Suprapubic skin (tissue), 4 donors: ENCODE measurements at regions not wholly inside any gene's neighbourhood (a gene's known extent, or its start where the extent isn't known, plus 50 kb on each side); places are given as distances from the start of the nearest gene placed in this dataset.

Experiments used
- DNase-seq, 2 donors: peaks; one replicate each; pipeline ENCODE4 v3.0.0-alpha.2; 2019; ENCODE audit warnings: low spot score in 2 of 2
- H3K27ac ChIP-seq: fragments of 200-600 bp; sonication (generic); one replicate; pipeline ENCODE4 v1.5.1; 2019
- H3K27me3 ChIP-seq: fragments of 200-600 bp; sonication (generic); one replicate; pipeline ENCODE4 v1.5.1; 2019
- H3K36me3 ChIP-seq: fragments of 200-600 bp; sonication (generic); one replicate; pipeline ENCODE4 v1.5.1; 2019
- H3K4me1 ChIP-seq: fragments of 200-600 bp; sonication (generic); one replicate; pipeline ENCODE4 v1.5.1; 2019
- H3K4me3 ChIP-seq: fragments of 200-600 bp; sonication (generic); one replicate; pipeline ENCODE4 v1.5.1; 2019; ENCODE audit warnings: mild to moderate bottlenecking
- H3K9me3 ChIP-seq: fragments of 200-600 bp; sonication (generic); one replicate; pipeline ENCODE4 v1.5.1; 2019
- CTCF ChIP-seq, 2 donors: fragments of 200-600 bp in 1 of 2; fragments of 450-650 bp in 1 of 2; sonication (generic) in 1 of 2; IDR thresholded peaks; one replicate each; pipeline ENCODE4 v1.5.1; 2016 to 2019; ENCODE audit warnings: antibody characterized with exemption in 2 of 2, mild to moderate bottlenecking in 1 of 2, moderate library complexity in 1 of 2
- EP300 ChIP-seq: sonication (generic); formaldehyde crosslinking; IDR thresholded peaks from one replicate; pipeline ENCODE4 v1.6.1; 2017; ENCODE audit warnings: antibody characterized with exemption
- POLR2A ChIP-seq, 2 donors: fragments of 450-650 bp; IDR thresholded peaks; one replicate each; pipeline ENCODE4 v1.6.1; 2017; ENCODE audit warnings: antibody characterized with exemption in 2 of 2, mild to moderate bottlenecking in 2 of 2, moderate library complexity in 2 of 2
- POLR2AphosphoS5 ChIP-seq, 3 donors: sonication (generic); formaldehyde crosslinking; IDR thresholded peaks; one replicate each; pipeline ENCODE4 v1.6.1; 2017; ENCODE audit warnings: antibody characterized with exemption in 3 of 3
- WGBS: methylation state at CpG from one replicate; pipeline ENCODE4 v1.1.5; 2018; 5-methylcytosine and 5-hydroxymethylcytosine counted together

- no peak for TF ChIP-seq POLR2AphosphoS5 (IDR thresholded peaks at IDR 0.05)
- no peak for TF ChIP-seq EP300
- no peak for TF ChIP-seq CTCF (IDR thresholded peaks at IDR 0.05)
- TF ChIP-seq POLR2A (IDR thresholded peaks at IDR 0.05) = no peak
- H3K4me3 ChIP-seq = no peak overlapping the region
- no peaks in the 10 kb centered on the region for H3K9me3 ChIP-seq
- WGBS = 89% methylated on average over 3 of the region's 3 CpGs
- H3K4me1 ChIP-seq = no peaks in the 10 kb centered on the region
- H3K27ac ChIP-seq = no peak overlapping the region
- no peak for DNase-seq
- H3K36me3 ChIP-seq = no peaks in the 10 kb centered on the region
- no peaks in the 10 kb centered on the region for H3K27me3 ChIP-seq
Measured at GRCh38 chr3:103367481-103367880, 932.7 kb downstream of the ZPLD1 start.

- TF ChIP-seq EP300 (no peak), CTCF (IDR thresholded peaks at IDR 0.05) (no peak), POLR2AphosphoS5 (IDR thresholded peaks at IDR 0.05) (no peak), POLR2A (IDR thresholded peaks at IDR 0.05) (no peak)
- no peaks in the 10 kb centered on the region for H3K9me3 ChIP-seq
- whole genome bisulfite sequencing = 0% methylated on average over 1 of the region's 1 CpG
Measured at GRCh38 chr3:103371411-103371810, 936.6 kb downstream of the ZPLD1 start.

GRCh38 chr3:103372031-103372430 is 937.2 kb downstream of the ZPLD1 start:
- Histone ChIP-seq H3K27ac (no peak overlapping the region), H3K4me1 (no peaks in the 10 kb centered on the region), H3K9me3 (no peaks in the 10 kb centered on the region), H3K36me3 (no peaks in the 10 kb centered on the region), H3K27me3 (no peaks in the 10 kb centered on the region), H3K4me3 (no peak overlapping the region)
- DNase-seq = no peak
- no peak for TF ChIP-seq POLR2A (IDR thresholded peaks at IDR 0.05)
- 30% methylated on average over 3 of the region's 3 CpGs for WGBS

More at GRCh38 chr3:103371411-103371810, 936.6 kb downstream of the ZPLD1 start:
- no peaks in the 10 kb centered on the region for H3K4me1 ChIP-seq
- no peak for DNase-seq
- no peaks in the 10 kb centered on the region for H3K36me3 ChIP-seq
- no peak overlapping the region for H3K4me3 ChIP-seq
- H3K27ac ChIP-seq = no peak overlapping the region
- H3K27me3 ChIP-seq = no peaks in the 10 kb centered on the region

GRCh38 chr3:103380391-103380790 is 945.6 kb downstream of the ZPLD1 start:
- TF ChIP-seq EP300 = no peak
- TF ChIP-seq POLR2A (IDR thresholded peaks at IDR 0.05) = no peak
- no peak for TF ChIP-seq CTCF (IDR thresholded peaks at IDR 0.05)
- TF ChIP-seq POLR2AphosphoS5 (IDR thresholded peaks at IDR 0.05) = no peak
- no peaks in the 10 kb centered on the region for H3K27me3 ChIP-seq
- H3K9me3 ChIP-seq = no peaks in the 10 kb centered on the region
- no peaks in the 10 kb centered on the region for H3K36me3 ChIP-seq
- DNase-seq = no peak
- H3K4me1 ChIP-seq = no peaks in the 10 kb centered on the region
- H3K27ac ChIP-seq = no peak overlapping the region
- H3K4me3 ChIP-seq = no peak overlapping the region

GRCh38 chr3:103381296-103382079 is 946.7 kb downstream of the ZPLD1 start:
- Histone ChIP-seq H3K4me3 (no peak overlapping the region), H3K27ac (no peak overlapping the region), H3K4me1 (no peaks in the 10 kb centered on the region), H3K36me3 (no peaks in the 10 kb centered on the region), H3K9me3 (no peaks in the 10 kb centered on the region), H3K27me3 (no peaks in the 10 kb centered on the region)
- WGBS = 43% methylated on average over 5 of the region's 5 CpGs
- DNase-seq = no peak
- no peak for TF ChIP-seq EP300
- TF ChIP-seq CTCF (IDR thresholded peaks at IDR 0.05) = no peak
- TF ChIP-seq POLR2A (IDR thresholded peaks at IDR 0.05) = no peak
- TF ChIP-seq POLR2AphosphoS5 (IDR thresholded peaks at IDR 0.05) = no peak
